Upper lobe of right lung (tissue), 1 donor: ENCODE measurements at regions not wholly inside any gene's neighbourhood (a gene's known extent, or its start where the extent isn't known, plus 50 kb on each side); places are given as distances from the start of the nearest gene placed in this dataset.
A peak's percentile ranks its signal among the peaks of the same experiment; 100 is the strongest.

ENCODE experiments used
- ATAC-seq: fragments of 200-7000 bp; cut with Tn5 transposase; one replicate; pipeline ENCODE4 v1.9.1; 2020; ENCODE audit warnings: mild to moderate bottlenecking, moderate library complexity
- DNase-seq: peaks from one replicate; pipeline ENCODE4 v3.0.0-alpha.2; 2020
- H3K27ac ChIP-seq: fragments of 200-600 bp; one replicate; pipeline ENCODE4 v1.8.0; 2022
- H3K27me3 ChIP-seq: fragments of 200-600 bp; one replicate; pipeline ENCODE4 v1.8.0; 2022; ENCODE audit warnings: mild to moderate bottlenecking
- H3K36me3 ChIP-seq: fragments of 200-600 bp; one replicate; pipeline ENCODE4 v1.8.0; 2022
- H3K4me1 ChIP-seq: fragments of 200-600 bp; one replicate; pipeline ENCODE4 v1.8.0; 2022
- H3K4me3 ChIP-seq: fragments of 200-600 bp; one replicate; pipeline ENCODE4 v1.8.0; 2022; ENCODE audit warnings: mild to moderate bottlenecking
- H3K9me3 ChIP-seq: fragments of 200-600 bp; one replicate; pipeline ENCODE4 v1.8.0; 2022
- intact Hi-C: fragments of 100-400 bp; cut with DNase I; formaldehyde crosslinking; loops from one replicate; pipeline ENCODE4 v1.11.0; 2022
- TF ChIP-seq, protein P1 (sequence below): fragments of 200-600 bp; IDR thresholded peaks from one replicate; pipeline ENCODE4 v1.8.0; 2022; ENCODE audit warnings: antibody characterized with exemption
- donor health status: DM: no; HTN: yes; CAD: no; lungs with severe emphysema.

DNA sequence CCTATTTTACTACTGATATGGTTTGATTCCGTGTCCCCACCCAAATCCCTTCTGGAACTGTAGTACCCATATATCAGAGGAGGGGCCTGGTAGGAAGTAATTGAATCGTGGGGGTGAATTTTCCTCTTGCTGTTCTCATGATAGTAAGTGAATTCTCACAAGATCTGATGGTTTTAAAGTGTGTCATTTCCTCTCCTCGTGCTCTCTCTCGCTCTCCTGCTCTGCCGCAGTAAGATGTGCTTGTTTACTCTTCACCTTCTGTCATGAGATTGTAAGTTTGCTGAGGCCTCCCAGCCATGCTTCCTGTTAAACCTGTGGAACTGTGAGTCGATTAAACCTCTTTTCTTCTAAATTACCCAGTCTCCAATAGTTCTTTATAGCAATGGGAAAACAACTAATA is 81.2 kb upstream of the ZBTB20 start:
- no peaks in the 10 kb centered on the region for H3K9me3 ChIP-seq
- H3K36me3 ChIP-seq: no peaks in the 10 kb centered on the region
- intact Hi-C loops: no loop called here
- ATAC-seq (no peak), DNase-seq (no peak)
- no peaks in the 10 kb centered on the region for H3K27me3 ChIP-seq
- no peak overlapping the region for H3K27ac ChIP-seq
- no peak overlapping the region for H3K4me3 ChIP-seq
- TF ChIP-seq, protein P1, sequence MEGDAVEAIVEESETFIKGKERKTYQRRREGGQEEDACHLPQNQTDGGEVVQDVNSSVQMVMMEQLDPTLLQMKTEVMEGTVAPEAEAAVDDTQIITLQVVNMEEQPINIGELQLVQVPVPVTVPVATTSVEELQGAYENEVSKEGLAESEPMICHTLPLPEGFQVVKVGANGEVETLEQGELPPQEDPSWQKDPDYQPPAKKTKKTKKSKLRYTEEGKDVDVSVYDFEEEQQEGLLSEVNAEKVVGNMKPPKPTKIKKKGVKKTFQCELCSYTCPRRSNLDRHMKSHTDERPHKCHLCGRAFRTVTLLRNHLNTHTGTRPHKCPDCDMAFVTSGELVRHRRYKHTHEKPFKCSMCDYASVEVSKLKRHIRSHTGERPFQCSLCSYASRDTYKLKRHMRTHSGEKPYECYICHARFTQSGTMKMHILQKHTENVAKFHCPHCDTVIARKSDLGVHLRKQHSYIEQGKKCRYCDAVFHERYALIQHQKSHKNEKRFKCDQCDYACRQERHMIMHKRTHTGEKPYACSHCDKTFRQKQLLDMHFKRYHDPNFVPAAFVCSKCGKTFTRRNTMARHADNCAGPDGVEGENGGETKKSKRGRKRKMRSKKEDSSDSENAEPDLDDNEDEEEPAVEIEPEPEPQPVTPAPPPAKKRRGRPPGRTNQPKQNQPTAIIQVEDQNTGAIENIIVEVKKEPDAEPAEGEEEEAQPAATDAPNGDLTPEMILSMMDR: no peak
- no peaks in the 10 kb centered on the region for H3K4me1 ChIP-seq

DNA sequence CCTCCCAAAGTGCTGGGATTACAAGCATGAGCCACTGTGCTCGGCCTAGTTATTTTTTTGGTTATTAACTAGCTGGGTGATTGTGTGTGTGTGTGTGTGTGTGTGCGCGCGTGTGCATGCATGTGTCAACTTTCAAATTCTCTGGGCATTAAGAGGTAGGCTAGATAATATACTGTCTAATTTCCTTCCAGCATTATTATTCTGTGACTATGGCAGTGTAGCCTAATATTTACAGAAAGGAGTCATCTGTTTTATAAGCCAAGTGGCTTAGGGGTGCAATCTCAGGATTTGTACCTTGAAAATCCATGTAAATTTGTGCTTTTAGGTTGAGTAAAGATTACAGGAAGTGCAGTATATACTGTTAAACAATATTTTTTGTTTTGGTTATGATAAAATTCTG is 85.1 kb upstream of the ZBTB20 start:
- no peak for ATAC-seq
- H3K4me3 ChIP-seq: no peak overlapping the region
- no peaks in the 10 kb centered on the region for H3K27me3 ChIP-seq
- DNase-seq: no peak
- TF ChIP-seq, protein P1: no peak
- H3K27ac ChIP-seq: no peak overlapping the region
- intact Hi-C loops: no loop called here
- no peaks in the 10 kb centered on the region for H3K9me3 ChIP-seq
- H3K4me1 ChIP-seq: no peaks in the 10 kb centered on the region
- no peaks in the 10 kb centered on the region for H3K36me3 ChIP-seq

DNA sequence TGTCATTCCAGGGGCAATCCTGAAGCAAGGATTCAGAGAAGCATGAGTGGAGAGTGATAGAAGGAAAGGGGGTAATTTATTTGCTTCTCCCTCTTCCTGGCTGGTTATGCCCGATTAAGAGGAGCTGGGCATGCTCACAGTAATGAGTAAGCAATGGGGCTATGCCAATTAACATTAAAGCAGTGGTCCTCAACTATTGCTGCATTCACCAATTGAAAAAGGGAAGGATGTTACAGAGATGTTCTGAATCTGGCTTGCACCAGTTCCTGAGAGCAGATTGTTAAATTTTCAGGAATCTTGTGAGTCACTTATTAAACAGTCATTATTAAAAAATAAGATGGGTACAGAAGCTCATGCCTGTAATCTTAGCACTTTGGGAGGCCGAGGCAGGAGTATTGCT is 85.9 kb upstream of the ZBTB20 start:
- TF ChIP-seq, protein P1: no peak
- H3K9me3 ChIP-seq: no peaks in the 10 kb centered on the region
- DNase-seq (no peak), ATAC-seq (no peak)
- H3K27ac ChIP-seq: no peak overlapping the region
- no peaks in the 10 kb centered on the region for H3K4me1 ChIP-seq
- H3K27me3 ChIP-seq: no peaks in the 10 kb centered on the region
- H3K36me3 ChIP-seq: no peaks in the 10 kb centered on the region
- H3K4me3 ChIP-seq: no peak overlapping the region
- intact Hi-C loops: no loop called here

- no peaks in the 10 kb centered on the region for H3K36me3 ChIP-seq
- intact Hi-C loops: no loop called here
- no peaks in the 10 kb centered on the region for H3K4me1 ChIP-seq
- TF ChIP-seq, protein P1: no peak
- ATAC-seq (no peak), DNase-seq (no peak)
- no peaks in the 10 kb centered on the region for H3K9me3 ChIP-seq
- H3K4me3 ChIP-seq: no peak overlapping the region
- no peak overlapping the region for H3K27ac ChIP-seq
- no peaks in the 10 kb centered on the region for H3K27me3 ChIP-seq
Measured at GRCh38 chr3:115236496-115236895, 89.4 kb upstream of the ZBTB20 start.

- H3K4me1 ChIP-seq: no peaks in the 10 kb centered on the region
- DNase-seq: no peak
Measured at GRCh38 chr3:115239717-115240116, 92.6 kb upstream of the ZBTB20 start.

DNA sequence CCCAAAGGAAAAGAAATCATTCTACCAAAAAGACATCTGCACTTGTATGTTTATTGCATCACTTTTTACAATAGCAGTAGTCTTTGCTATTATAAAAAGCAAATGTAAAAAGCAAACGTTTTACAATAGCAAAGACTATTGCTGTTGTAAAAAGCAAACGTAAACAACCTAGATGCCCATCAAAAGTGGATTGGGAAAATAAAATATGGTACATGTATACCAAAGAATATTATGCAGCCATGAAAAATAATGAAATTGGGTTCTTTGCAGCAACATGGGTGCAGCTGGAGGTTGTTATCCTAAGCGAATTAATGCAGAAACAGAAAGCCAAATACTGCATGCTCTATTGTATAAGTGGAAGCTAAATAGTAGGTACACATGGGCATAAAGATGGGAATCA is 97.3 kb upstream of the ZBTB20 start:
- intact Hi-C loops: no loop called here
- Histone ChIP-seq H3K4me3 (no peak overlapping the region), H3K9me3 (no peaks in the 10 kb centered on the region), H3K27ac (no peak overlapping the region), H3K27me3 (no peaks in the 10 kb centered on the region), H3K4me1 (no peaks in the 10 kb centered on the region), H3K36me3 (no peaks in the 10 kb centered on the region)
- TF ChIP-seq, protein P1: no peak
- DNase-seq (no peak), ATAC-seq (no peak)

More at GRCh38 chr3:115239717-115240116, 92.6 kb upstream of the ZBTB20 start:
- H3K4me3 ChIP-seq: no peak overlapping the region
- intact Hi-C loops: no loop called here
- peak; percentile 59 for ATAC-seq
- TF ChIP-seq, protein P1: no peak
- H3K9me3 ChIP-seq: no peaks in the 10 kb centered on the region
- no peak overlapping the region for H3K27ac ChIP-seq
- H3K36me3 ChIP-seq: no peaks in the 10 kb centered on the region
- no peaks in the 10 kb centered on the region for H3K27me3 ChIP-seq
